Endothelial cell of umbilical vein (primary cell): ENCODE measurements at regions not wholly inside any gene's neighbourhood (a gene's known extent, or its start where the extent isn't known, plus 50 kb on each side); places are given as distances from the start of the nearest gene placed in this dataset.

Experiments used
- BruUV-seq: library from RNA; stranded (reverse); fragments of 400-500 nt; replicated peaks from 2 replicates; lab custom pipeline; 2021; lab: Mats Ljungman, UMichigan
- CTCF ChIA-PET: fragments of 300-600, 350-600 bp; sonication (Branson Sonifier 250); formaldehyde crosslinking; loops from one replicate; lab custom pipeline; 2021; ENCODE audit warnings: antibody characterized with exemption, inconsistent platforms; lab: Charles Lee
- POLR2A ChIA-PET: fragments of 300-600, 350-600 bp; sonication (Branson Sonifier 250); formaldehyde crosslinking; loops from one replicate; lab custom pipeline; 2021; ENCODE audit warnings: antibody characterized with exemption, inconsistent platforms; lab: Charles Lee
- DNase-seq: peaks from one replicate; pipeline ENCODE4 v3.0.0-alpha.2; 2011; ENCODE audit warnings: low read depth, low spot score
- FAIRE-seq: peaks from 2 replicates; lab custom pipeline; 2011; peaks lifted over from hg19 to GRCh38; lab: Jason Lieb, UNC
- H2AFZ ChIP-seq: 2 replicates; pipeline ENCODE4 v1.6.0; 2012; ENCODE audit warnings: low read depth, low read length, control low read depth, inconsistent platforms
- H3K27ac ChIP-seq: 2 replicates; pipeline ENCODE4 v1.5.1; 2011; ENCODE audit warnings: low read depth, mild to moderate bottlenecking, control low read depth, low read length, moderate library complexity; ENCODE audit not compliant: insufficient read depth
- H3K27me3 ChIP-seq, 2 experiments: 2 replicates each; pipeline versions ENCODE4 v1.6.0 to v1.6.1; 2011; ENCODE audit warnings: low read length in 2 of 2, mixed read lengths in 1 of 2; ENCODE audit not compliant: control insufficient read depth in 2 of 2, insufficient read depth in 2 of 2
- H3K36me3 ChIP-seq, 2 experiments: 2 replicates in 1 of 2; 3 replicates in 1 of 2; pipeline ENCODE4 v1.5.1; 2011; ENCODE audit warnings: low read length in 2 of 2, mild to moderate bottlenecking in 1 of 2, moderate library complexity in 1 of 2; ENCODE audit not compliant: control insufficient read depth in 2 of 2, insufficient read depth in 2 of 2; ENCODE audit errors: extremely low read depth in 1 of 2
- H3K4me1 ChIP-seq: 3 replicates; pipeline ENCODE4 v1.5.1; 2011; ENCODE audit warnings: mild to moderate bottlenecking, low read length; ENCODE audit not compliant: control insufficient read depth, insufficient read depth; ENCODE audit errors: extremely low read depth
- H3K4me2 ChIP-seq: 2 replicates; pipeline ENCODE4 v1.6.1; 2011; ENCODE audit warnings: low read length, control low read depth, mixed read lengths; ENCODE audit not compliant: insufficient read depth
- H3K4me3 ChIP-seq, 3 experiments: fragments of 200-600 bp in 1 of 3; sonication (generic), shearing (Covaris generic) in 1 of 3; replicated peaks in 1 of 3; 2 replicates each; pipeline ENCODE4 v1.5.1; 2011 to 2016; ENCODE audit warnings: control low read depth in 3 of 3, low read length in 3 of 3, mild to moderate bottlenecking in 2 of 3, inconsistent platforms in 1 of 3, low read depth in 1 of 3, moderate library complexity in 1 of 3; ENCODE audit not compliant: insufficient read depth in 1 of 3
- H3K79me2 ChIP-seq: 2 replicates; pipeline ENCODE4 v1.6.0; 2012; ENCODE audit warnings: low read length, inconsistent platforms; ENCODE audit not compliant: control insufficient read depth, insufficient read depth
- H3K9ac ChIP-seq: replicated peaks from 2 replicates; pipeline ENCODE3; 2011; ENCODE audit warnings: low read length, control low read depth; ENCODE audit not compliant: insufficient read depth; ENCODE audit errors: extremely low read depth
- H3K9me1 ChIP-seq: replicated peaks from 3 replicates; pipeline ENCODE4 v1.6.0; 2011; ENCODE audit warnings: mild to moderate bottlenecking, low read length; ENCODE audit not compliant: control insufficient read depth, insufficient read depth; ENCODE audit errors: extremely low read depth
- H3K9me3 ChIP-seq: replicated peaks from 2 replicates; pipeline ENCODE4 v1.5.1; 2012; ENCODE audit warnings: low read length, inconsistent platforms; ENCODE audit not compliant: control insufficient read depth, insufficient read depth
- H4K20me1 ChIP-seq: replicated peaks from 2 replicates; pipeline ENCODE3; 2011; ENCODE audit warnings: mild to moderate bottlenecking, low read length; ENCODE audit not compliant: control insufficient read depth, insufficient read depth; ENCODE audit errors: extremely low read depth
- CTCF ChIP-seq, 2 donors: IDR thresholded peaks; 1 replicate in 1 of 2; 2 replicates in 1 of 2; pipeline ENCODE4 v1.5.1; 2011; ENCODE audit warnings: low read length in 2 of 2, mild to moderate bottlenecking in 2 of 2, moderate library complexity in 2 of 2, control low read depth in 1 of 2, inconsistent platforms in 1 of 2, low read depth in 1 of 2; ENCODE audit not compliant: insufficient read depth in 1 of 2; ENCODE audit errors: extremely low read depth in 1 of 2
- EZH2 ChIP-seq: IDR thresholded peaks from 2 replicates; pipeline ENCODE4 v1.6.1; 2012; ENCODE audit warnings: borderline replicate concordance, low read depth, mild to moderate bottlenecking, moderate library complexity, low read length, inconsistent platforms; ENCODE audit not compliant: severe bottlenecking
- FOS ChIP-seq: IDR thresholded peaks from 2 replicates; pipeline ENCODE4 v1.6.1; 2011; ENCODE audit warnings: mild to moderate bottlenecking, low read length, moderate library complexity, borderline replicate concordance; ENCODE audit not compliant: insufficient read depth
- GATA2 ChIP-seq: IDR thresholded peaks from 2 replicates; pipeline ENCODE4 v1.7.0; 2011; ENCODE audit warnings: low read depth, mild to moderate bottlenecking, moderate library complexity, mixed read lengths, low read length; ENCODE audit not compliant: insufficient read length, insufficient read depth
- JUN ChIP-seq: IDR thresholded peaks from 2 replicates; pipeline ENCODE4 v1.6.1; 2011; ENCODE audit warnings: borderline replicate concordance, low read depth; ENCODE audit not compliant: insufficient read length, insufficient read depth
- MAX ChIP-seq: IDR thresholded peaks from 2 replicates; pipeline ENCODE4 v1.6.1; 2011; ENCODE audit not compliant: insufficient read depth, insufficient read length
- MYC ChIP-seq: IDR thresholded peaks from one replicate; pipeline ENCODE4 v1.6.1; 2011; ENCODE audit warnings: mild to moderate bottlenecking, low read depth, low read length
- POLR2A ChIP-seq: IDR thresholded peaks from 2 replicates; pipeline ENCODE4 v1.6.1; 2012; ENCODE audit warnings: low read depth, mild to moderate bottlenecking, control low read depth, low read length
- POLR2AphosphoS5 ChIP-seq: IDR thresholded peaks from 2 replicates; pipeline ENCODE4 v1.6.1; 2012; ENCODE audit warnings: low read depth, mild to moderate bottlenecking, control low read depth, low read length, moderate library complexity; ENCODE audit not compliant: insufficient read depth
- dilution Hi-C: fragments of 300-500 bp; cut with MboI; formaldehyde crosslinking; loops from one replicate; pipeline ENCODE4 v1.15.0; 2019; ENCODE audit warnings: low sequenced_read_pairs; ENCODE audit not compliant: extremely low pct_ligation_motif_present
- intact Hi-C: fragments of 100-400 bp; cut with micrococcal nuclease; formaldehyde crosslinking; loops from one replicate; pipeline ENCODE4 v1.10.0; 2022

- no peaks in the 10 kb centered on the region for H4K20me1 ChIP-seq
- H3K9me1 ChIP-seq, result no peaks in the 10 kb centered on the region
- CTCF ChIA-PET, result interaction anchor here (0.6 kb wide), 1 partner anchor 11 kb away, joined by 3 read pairs; no protein-coding TSS in a partner anchor
- FAIRE-seq (no peak), DNase-seq (no peak)
- POLR2A ChIA-PET, result no interaction called here
- no TSS peak for BruUV-seq
- no peak overlapping the region for H3K4me3 ChIP-seq
- no peak overlapping the region for H3K9ac ChIP-seq
- no peak overlapping the region for H3K4me2 ChIP-seq
- dilution Hi-C loops, result no loop called here
- H3K4me1 ChIP-seq, result peaks cover 18% of the 10 kb centered on the region
- H3K79me2 ChIP-seq, result no peaks in the 10 kb centered on the region
- no peak overlapping the region for H2AFZ ChIP-seq
- intact Hi-C loops, result loop anchor here (5.0 to 10.0 kb wide), 2 partner anchors 517 to 570 kb away; no protein-coding TSS in a partner anchor
- no peaks in the 10 kb centered on the region for H3K36me3 ChIP-seq
- H3K27ac ChIP-seq, result no peak overlapping the region
- no peaks in the 10 kb centered on the region for H3K9me3 ChIP-seq
- H3K27me3 ChIP-seq, result peaks cover 0 to 3% of the 10 kb centered on the region in 2 experiments
- TF ChIP-seq JUN (no peak), POLR2A (no peak), FOS (no peak), GATA2 (no peak), MAX (no peak), EZH2 (no peak), CTCF (IDR thresholded peaks at IDR 0.05; ENCODE audit: extremely low read depth in 1 of 2, insufficient read depth in 1 of 2, low read depth in 1 of 2, low read length in 2 of 2) (no peak), MYC (no peak), POLR2AphosphoS5 (no peak)
Observed at GRCh38 chr6:14874975-14875480, 370.8 kb upstream of the JARID2 start.
